ENCODE measurements at regions not wholly inside any gene's neighbourhood (a gene's known extent, or its start where the extent isn't known, plus 50 kb on each side); places are given as distances from the start of the nearest gene placed in this dataset.
"Not testable (repeated sequence)": the region's sequence is repeated elsewhere in the genome, so short reads cannot be mapped to it uniquely, and the experiment has no call there.

DNA sequence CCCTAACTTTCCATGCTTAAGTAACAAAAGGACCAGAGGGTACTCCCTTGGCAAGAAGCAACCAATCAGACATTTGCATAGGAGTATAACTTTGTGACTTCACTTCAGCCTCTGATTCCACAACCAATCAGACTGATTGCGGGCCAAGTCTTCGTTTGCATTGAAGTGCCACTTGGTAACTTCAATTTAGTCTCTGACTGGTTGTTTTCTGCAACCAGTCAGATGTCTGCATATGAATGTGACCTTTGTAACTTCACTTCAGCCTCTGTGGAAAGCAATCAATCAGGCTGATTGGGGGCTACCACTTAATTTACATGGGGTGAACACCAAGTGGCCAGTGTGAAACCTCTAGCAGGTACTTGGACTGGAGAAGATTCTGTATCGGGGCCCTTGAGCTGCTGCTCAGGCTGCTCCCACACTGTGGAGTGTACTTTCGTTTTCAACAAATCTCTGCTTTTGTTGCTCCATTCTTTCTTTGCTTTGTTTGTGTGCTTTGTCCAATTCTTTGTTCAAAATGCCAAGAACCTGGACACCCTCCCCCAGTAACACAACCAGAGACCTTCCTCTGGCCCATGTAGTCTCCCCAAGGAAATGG lies 241.5 kb downstream of the ACKR3 start:
- no peak for DNase-seq

DNA sequence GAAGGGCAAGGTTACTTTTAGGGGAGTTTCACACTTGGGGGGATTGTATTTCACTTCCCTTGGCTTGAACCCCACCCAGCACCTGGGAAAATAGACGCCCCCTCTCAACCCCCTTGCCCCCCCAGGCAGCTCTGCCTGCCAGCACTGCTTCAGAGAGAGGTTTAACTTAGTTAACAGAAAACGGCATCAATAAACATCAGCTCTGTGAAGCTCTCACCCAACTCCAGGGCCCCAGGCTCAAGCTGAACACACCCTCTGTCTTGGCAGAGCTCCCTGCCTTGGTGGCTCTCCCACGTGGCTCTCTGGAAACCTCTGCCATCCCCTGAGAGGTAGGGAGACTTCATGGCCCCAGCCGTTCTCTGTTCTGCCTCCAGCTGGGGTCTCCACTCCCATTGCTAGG lies 244.1 kb downstream of the ACKR3 start:
- DNase-seq = no peak

DNA sequence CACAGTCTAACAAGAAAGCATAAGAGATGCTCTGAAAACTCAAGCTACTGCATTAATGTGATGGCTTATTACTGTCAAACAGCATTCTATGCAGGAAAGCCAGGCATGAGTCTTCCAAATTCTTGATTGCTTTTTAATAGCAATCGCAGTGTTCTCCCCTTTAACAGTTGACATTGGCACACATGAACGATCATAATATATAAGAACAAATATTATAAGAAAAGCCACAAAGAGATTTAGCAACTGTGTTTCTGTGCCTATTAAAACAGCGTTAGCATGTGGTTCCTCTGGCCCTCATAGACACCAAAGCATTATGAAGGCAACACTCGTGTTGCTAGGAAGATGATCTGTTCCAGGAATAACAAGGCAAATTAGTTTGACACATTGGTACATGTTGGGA lies 245.0 kb downstream of the ACKR3 start:
- DNase-seq = no peak

DNA sequence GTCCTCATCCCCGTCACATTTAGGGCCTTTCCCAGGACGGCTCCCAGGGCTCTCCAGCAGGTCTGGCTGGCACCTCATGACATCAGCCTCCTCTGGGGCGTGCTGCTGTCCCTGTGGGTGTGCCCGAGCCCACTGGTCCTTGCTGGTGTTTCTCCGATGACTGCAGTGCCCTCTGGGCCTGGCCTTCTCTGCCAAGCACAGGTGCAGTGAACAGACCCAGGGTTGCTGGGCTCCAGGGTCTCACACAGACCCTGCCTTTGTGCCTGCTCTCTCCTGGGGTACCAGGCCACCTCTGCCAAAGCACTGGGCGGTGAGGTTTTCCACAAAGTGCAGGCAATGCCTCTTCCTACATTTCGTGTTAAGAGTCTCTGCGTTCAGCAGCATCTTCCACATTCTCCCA lies 246.1 kb downstream of the ACKR3 start:
- no peak for DNase-seq

GRCh38 chr2:236816197-236817170 lies 246.9 kb downstream of the ACKR3 start:
- no peak for DNase-seq

- DNase-seq = no peak
These were observed 248.8 kb downstream of the ACKR3 start for GRCh38 chr2:236818281-236819045.

DNA sequence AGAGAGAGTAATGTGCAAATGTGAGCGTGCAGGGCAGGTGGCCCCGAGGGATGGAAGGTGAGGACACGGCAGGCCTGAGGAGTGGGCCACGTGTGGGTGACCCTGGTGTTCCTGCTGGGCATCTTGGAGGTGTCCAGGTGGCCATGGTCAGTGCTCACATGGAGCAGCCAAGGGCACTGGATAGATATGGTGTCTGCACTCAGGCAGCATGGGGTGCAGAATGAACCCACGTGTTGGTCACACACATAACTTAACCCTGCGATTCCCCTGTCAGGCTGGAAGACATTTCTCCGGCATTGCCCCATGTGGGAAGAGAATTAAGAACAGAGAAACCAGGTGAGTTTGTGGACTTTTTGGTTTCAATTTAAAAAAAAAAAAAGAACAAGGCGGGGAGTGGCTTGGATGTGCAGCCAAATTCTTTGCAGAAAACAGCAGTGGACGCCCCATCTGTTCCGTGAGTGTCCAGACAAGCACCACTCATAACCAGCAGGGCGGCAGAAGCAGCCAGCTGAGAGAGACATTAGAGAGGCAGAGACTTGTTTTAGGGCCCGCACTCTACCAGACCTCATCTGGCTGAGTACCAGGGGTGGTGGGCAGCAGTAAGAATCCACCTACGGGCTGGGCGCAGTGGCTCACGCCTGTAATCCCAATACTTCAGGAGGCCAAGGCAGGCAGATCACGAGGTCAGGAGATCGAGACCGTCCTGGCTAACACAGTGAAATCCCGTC lies 249.8 kb downstream of the ACKR3 start:
- no peak for DNase-seq

DNA sequence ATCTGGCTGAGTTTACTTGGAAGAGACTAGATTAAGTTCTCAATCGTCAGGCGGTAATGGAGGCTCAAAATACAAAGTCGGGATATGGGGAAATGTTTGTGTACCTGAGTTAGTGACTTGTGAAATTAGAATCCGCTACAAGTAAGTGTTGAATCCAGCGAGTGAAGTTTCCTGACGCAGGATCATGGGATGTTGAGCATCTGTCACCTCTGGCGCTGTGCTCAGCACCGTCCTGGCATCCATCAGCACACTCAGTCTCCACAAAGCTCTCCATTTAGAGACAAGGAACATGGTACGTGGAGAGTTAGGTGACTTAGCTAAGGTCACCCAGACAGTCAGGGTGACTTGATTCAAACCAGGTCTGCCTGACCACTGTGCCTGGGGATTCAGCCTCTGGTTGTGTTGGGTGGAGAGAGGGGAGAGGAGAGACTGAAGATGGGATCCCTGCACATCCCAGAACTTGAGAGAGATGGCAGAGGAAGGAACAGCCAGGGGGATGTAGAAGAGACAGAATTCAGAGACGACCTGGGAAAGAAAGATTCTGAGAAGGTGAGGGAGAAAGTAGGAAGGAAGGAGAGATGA lies 251.2 kb downstream of the ACKR3 start:
- no peak for DNase-seq

DNA sequence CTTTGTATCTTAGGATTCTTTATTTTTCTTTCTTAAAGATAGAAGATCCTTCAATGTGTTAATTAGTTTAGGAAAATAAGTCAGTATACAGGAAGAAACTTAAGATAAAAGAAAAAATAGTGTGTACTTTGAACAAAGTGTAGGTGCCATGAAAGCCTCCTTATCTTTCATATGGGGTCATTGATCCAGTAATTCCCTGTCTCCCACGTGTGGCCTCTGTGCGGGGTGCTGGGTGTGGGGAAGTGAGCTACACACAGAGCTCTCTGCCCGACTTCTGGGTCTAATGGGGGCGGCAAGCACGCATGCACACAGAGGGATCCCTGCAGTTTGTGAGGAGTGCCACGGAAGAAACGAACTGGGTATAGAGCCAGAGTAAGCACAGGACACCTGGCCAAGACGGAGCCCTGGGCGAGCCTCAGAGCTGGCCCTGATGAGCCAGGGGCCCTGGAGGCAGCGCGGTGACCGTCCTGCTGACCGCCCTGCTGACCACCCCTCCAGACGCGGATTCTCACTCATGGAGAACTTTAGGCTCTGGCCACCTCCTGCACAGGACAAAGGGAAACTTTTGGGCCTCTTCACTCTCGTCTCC lies 253.5 kb downstream of the ACKR3 start:
- DNase-seq = no peak

- DNase-seq = no peak
These were observed 254.3 kb downstream of the ACKR3 start for GRCh38 chr2:236823963-236824362.

GRCh38 chr2:236824836-236825235 lies 255.2 kb downstream of the ACKR3 start:
- DNase-seq = no peak

DNA sequence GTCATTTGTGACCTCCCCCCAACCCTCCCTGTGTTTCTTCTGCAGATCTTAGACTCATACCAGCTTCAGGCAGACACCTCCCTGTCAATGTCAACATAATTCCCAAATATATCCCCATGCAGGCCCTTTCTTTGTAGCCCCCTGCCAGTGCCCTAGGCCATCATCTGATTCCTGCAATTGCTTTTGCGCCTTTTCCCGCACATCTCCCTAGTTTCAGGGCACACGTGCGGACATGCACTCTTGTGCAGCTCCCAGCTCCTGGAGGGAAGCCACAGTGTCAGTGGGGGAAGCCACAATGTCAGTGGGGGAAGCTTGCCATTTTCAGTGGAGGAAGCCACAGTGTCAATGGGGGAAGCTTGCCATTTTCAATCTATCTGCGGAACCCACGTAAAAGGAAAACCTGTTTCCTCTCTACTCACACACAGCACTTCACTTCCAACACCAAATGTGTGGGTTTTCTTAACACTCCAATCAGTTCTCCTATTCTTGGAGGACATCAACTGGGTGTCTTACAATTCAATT lies 256.4 kb downstream of the ACKR3 start:
- no peak for DNase-seq

DNA sequence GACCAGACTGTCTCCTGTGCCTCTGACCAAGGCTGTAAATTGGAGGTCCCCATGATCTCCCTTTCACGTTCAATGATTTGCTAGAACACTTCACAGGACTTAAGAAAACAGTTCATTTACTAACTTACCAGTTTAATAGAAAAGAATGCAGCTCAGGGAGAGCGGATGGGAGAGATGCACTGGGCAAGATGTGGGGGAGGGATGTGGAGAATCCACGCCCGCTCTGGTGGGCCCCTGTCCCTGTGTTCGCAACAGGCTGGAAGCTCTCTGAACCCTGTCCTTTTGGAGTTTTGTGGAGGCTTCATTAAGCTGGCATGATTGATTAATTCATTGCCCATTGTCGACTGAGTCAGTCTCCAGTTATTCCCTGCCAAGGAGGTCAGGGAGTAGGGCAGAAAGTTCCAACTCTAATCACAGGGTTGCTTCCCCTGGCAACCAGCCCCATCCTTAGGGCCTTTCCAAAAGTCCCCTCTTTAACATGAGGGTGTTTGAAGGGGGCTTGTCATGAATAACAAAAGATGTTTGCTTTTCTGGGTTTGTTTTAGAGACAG lies 257.1 kb downstream of the ACKR3 start:
- no peak for DNase-seq

DNA sequence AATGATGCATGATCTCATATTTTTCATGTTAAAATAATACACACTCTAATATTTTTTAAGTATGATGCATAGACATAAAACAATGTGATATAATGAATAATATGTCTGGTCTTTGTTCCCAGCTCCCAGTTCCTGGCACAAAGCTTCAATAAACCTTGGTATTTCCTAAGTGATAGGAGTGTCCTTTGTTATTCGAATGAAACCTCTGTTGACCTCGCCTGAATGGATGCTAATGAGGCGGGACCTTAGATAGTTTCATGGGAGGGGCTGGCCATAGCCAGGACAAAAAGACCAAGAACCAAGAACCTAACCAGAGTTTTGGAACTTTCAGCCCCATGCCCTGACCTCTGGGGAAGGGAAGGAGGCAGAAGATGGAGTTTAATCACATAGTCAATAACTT lies 257.7 kb upstream of the COPS8 start:
- no peak for DNase-seq

GRCh38 chr2:236828820-236829219 lies 256.9 kb upstream of the COPS8 start:
- DNase-seq = no peak

DNA sequence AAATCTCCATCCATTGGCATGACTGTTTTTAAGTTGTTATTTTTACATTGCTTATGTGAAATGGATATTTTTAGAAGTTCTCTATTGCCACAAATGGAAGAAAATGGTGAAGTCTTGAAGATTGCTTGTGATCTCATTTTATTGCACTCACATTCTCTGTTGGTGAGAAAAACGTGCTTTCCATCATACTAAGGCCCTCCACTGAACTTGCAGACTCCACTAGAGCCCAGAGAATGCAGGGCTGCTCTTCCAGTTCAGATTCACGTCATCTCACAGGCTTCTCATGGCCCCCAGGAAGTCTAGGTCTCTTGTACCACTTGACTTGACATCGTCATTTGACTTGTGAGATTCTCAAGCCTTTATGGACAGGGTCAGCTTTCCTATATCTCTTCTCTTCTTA lies 254.8 kb upstream of the COPS8 start:
- no peak for DNase-seq

DNA sequence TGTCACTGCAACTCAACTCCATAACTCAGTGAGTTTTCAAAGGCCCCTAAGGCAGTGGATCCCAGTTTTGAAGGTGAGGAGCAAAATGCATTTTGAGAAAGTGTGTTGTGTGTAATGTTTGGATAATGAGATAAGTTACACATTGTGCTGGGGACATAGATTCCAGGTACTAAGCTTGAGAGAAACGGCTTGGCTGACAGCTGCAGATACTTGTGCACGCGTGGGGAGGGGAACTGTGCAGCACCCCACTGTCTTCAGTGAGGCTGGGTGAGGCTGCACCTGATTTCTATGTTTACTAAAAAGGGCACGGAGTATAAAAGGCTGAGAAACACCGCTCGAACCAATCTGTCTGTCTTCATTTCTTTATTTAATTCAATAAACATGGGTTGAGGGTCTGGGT lies 254.0 kb upstream of the COPS8 start:
- no peak for DNase-seq

DNA sequence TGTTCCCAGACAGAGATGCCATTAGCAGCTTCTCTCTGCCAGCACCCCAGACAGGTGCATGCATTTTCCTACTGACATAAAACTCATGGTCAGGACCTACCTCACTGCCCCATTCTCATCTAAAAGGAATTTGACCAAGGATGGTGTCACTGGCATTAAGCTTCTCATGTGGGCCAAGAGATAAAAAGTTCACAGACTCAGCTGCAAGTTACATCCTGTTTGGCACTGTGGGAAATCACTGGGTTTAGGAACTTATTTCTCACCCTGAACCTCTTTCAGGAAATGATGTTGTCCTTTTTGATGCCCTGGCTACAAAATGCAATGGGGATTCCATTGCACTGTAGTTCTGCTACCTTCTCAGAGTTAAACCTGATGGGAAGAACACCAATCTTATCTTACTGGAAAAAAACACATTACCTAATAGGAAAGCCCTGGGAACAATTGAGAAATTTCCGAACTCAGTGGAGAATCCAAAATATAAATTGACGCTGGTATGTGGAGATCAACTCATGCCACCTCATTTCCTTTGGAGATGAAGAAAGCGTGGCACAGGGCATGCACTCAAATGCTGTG lies 252.1 kb upstream of the COPS8 start:
- DNase-seq = no peak

- DNase-seq = no peak
These were observed 251.4 kb upstream of the COPS8 start for GRCh38 chr2:236834284-236834683.

GRCh38 chr2:236835307-236836024 lies 250.2 kb upstream of the COPS8 start:
- no peak for DNase-seq

- not testable (repeated sequence) for DNase-seq
These were observed 249.7 kb upstream of the COPS8 start for GRCh38 chr2:236836028-236836427.

All from CD4-positive, alpha-beta T cell treated with Interleukin-17A for 1 hour (primary cell).